ENCODE measurements at regions not wholly inside any gene's neighbourhood (a gene's known extent, or its start where the extent isn't known, plus 50 kb on each side); places are given as distances from the start of the nearest gene placed in this dataset.

DNA sequence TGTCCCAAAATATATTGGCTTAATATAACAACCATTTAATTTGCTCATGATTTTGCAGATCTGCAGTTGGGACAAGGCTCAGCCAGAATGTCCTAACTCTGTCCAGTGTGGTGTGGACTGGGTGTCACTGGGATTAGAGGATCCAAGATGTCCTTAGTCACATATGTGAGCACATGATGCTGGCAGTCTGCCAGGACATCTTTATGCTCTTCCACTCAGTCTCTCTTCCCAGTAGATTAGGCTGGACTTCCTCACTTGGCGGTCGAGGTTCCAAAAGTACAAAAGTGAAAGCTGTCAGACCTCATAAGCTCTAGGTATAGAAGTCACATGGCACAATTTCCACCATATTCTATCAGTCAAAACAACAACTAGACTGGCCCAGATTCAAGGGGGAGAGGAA is 167.9 kb upstream of the NTF3 start (continued):
- no peak for TF ChIP-seq ZNF331 (CRISPR knock-in tag; IDR thresholded peaks at IDR 0.05; ENCODE audit: low read depth)
- no peak for TF ChIP-seq POLR2AphosphoS5 (IDR thresholded peaks at IDR 0.05; ENCODE audit: low read depth)
- TF ChIP-seq EZH2 (IDR thresholded peaks at IDR 0.05; ENCODE audit: low read depth, unreplicated experiment): no peak
- TF ChIP-seq, protein P1, sequence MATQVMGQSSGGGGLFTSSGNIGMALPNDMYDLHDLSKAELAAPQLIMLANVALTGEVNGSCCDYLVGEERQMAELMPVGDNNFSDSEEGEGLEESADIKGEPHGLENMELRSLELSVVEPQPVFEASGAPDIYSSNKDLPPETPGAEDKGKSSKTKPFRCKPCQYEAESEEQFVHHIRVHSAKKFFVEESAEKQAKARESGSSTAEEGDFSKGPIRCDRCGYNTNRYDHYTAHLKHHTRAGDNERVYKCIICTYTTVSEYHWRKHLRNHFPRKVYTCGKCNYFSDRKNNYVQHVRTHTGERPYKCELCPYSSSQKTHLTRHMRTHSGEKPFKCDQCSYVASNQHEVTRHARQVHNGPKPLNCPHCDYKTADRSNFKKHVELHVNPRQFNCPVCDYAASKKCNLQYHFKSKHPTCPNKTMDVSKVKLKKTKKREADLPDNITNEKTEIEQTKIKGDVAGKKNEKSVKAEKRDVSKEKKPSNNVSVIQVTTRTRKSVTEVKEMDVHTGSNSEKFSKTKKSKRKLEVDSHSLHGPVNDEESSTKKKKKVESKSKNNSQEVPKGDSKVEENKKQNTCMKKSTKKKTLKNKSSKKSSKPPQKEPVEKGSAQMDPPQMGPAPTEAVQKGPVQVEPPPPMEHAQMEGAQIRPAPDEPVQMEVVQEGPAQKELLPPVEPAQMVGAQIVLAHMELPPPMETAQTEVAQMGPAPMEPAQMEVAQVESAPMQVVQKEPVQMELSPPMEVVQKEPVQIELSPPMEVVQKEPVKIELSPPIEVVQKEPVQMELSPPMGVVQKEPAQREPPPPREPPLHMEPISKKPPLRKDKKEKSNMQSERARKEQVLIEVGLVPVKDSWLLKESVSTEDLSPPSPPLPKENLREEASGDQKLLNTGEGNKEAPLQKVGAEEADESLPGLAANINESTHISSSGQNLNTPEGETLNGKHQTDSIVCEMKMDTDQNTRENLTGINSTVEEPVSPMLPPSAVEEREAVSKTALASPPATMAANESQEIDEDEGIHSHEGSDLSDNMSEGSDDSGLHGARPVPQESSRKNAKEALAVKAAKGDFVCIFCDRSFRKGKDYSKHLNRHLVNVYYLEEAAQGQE (IDR thresholded peaks at IDR 0.05; ENCODE audit: unreplicated experiment): no peak
- TF ChIP-seq STAT1 (IDR thresholded peaks at IDR 0.05; ENCODE audit: unreplicated experiment): no peak
- no peak for TF ChIP-seq EZH2phosphoT487 (IDR thresholded peaks at IDR 0.05; ENCODE audit: unreplicated experiment)
- TF ChIP-seq NANOG (IDR thresholded peaks at IDR 0.05; ENCODE audit: borderline replicate concordance): no peak
- TF ChIP-seq, protein P2, sequence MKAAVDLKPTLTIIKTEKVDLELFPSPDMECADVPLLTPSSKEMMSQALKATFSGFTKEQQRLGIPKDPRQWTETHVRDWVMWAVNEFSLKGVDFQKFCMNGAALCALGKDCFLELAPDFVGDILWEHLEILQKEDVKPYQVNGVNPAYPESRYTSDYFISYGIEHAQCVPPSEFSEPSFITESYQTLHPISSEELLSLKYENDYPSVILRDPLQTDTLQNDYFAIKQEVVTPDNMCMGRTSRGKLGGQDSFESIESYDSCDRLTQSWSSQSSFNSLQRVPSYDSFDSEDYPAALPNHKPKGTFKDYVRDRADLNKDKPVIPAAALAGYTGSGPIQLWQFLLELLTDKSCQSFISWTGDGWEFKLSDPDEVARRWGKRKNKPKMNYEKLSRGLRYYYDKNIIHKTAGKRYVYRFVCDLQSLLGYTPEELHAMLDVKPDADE (IDR thresholded peaks at IDR 0.05): no peak

DNA sequence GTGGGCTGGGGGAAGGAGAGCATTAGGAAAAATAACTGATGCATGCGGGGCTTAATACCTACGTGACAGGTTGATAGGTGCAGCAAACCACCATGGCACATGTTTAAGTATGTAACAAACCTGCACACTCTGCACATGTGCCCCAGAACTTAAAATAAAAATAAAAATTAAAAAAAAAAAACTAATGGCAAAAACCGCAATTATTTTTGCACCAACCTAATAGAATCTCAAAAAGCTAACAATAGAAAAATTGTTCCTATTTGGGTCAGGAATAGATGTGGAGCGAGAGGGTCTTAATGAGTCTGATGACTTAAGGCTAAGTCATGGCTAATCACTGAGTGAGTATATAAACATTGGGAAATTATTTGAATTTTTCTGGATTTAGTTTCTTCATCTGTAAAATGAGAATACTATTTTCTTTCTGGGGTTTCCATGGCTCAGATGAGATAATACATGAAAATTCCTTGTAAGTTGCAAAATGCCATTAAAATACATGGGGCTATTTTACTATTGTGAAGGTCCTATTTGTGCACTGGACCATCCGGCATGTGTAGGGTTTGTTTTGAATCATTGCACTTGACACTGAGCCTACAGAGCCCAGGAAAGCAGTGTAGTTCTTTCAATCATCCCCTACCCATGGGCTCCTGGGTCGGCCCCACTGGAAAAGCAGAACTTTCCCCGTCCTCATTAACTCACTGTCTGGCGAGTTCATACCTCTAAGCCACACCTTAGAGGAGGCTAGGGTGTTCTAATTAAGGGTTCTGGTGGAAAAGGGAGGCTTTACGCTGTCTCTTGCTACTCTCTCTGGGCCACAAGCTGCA is 164.1 kb upstream of the NTF3 start:
- Mint-ChIP-seq H3K36me3 (ENCODE audit: low read depth) (no peaks in the 10 kb centered on the region), H3K9me3 (no peaks in the 10 kb centered on the region), H3K4me3 (no peak overlapping the region), H3K4me1 (peaks cover 11% of the 10 kb centered on the region), H3K27me3 (ENCODE audit: insufficient read depth, low read depth, poor library complexity) (peaks cover 2% of the 10 kb centered on the region), H3K27ac (no peak overlapping the region)
- ATAC-seq: peak; percentile 26; the same call in 2 of the 3 replicates
- no peak for DNase-seq (ENCODE audit: low spot score)
- H4K20me1 ChIP-seq (replicated peaks; ENCODE audit: insufficient read depth): no peaks in the 10 kb centered on the region
- no peaks in the 10 kb centered on the region for H3F3A ChIP-seq (replicated peaks; ENCODE audit: low read depth)
- H2AFZ ChIP-seq: no peak overlapping the region; the same call in 1 of the 2 replicates
- H3K27me3 ChIP-seq (ENCODE audit: insufficient read depth): no peaks in the 10 kb centered on the region
- H3K4me1 ChIP-seq (ENCODE audit: insufficient read depth): peaks cover 11% of the 10 kb centered on the region
- H3K79me2 ChIP-seq (replicated peaks; ENCODE audit: insufficient read depth): no peaks in the 10 kb centered on the region
- H3K4me2 ChIP-seq: no peak overlapping the region
- no peaks in the 10 kb centered on the region for H3K36me3 ChIP-seq (ENCODE audit: insufficient read depth)
- no peak overlapping the region for H3K27ac ChIP-seq (ENCODE audit: low read depth)
- peaks cover 8% of the 10 kb centered on the region; the same call in 1 of the 2 replicates for H3K9me2 ChIP-seq (ENCODE audit: insufficient read depth)
- H3K4me3 ChIP-seq: no peak overlapping the region
- TF ChIP-seq EZH2 (IDR thresholded peaks at IDR 0.05; ENCODE audit: low read depth, unreplicated experiment) (no peak), ZNF331 (CRISPR knock-in tag; IDR thresholded peaks at IDR 0.05; ENCODE audit: low read depth) (no peak)
- TF ChIP-seq, protein P2 (IDR thresholded peaks at IDR 0.05): no peak
- TF ChIP-seq, protein P3, sequence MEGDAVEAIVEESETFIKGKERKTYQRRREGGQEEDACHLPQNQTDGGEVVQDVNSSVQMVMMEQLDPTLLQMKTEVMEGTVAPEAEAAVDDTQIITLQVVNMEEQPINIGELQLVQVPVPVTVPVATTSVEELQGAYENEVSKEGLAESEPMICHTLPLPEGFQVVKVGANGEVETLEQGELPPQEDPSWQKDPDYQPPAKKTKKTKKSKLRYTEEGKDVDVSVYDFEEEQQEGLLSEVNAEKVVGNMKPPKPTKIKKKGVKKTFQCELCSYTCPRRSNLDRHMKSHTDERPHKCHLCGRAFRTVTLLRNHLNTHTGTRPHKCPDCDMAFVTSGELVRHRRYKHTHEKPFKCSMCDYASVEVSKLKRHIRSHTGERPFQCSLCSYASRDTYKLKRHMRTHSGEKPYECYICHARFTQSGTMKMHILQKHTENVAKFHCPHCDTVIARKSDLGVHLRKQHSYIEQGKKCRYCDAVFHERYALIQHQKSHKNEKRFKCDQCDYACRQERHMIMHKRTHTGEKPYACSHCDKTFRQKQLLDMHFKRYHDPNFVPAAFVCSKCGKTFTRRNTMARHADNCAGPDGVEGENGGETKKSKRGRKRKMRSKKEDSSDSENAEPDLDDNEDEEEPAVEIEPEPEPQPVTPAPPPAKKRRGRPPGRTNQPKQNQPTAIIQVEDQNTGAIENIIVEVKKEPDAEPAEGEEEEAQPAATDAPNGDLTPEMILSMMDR (conservative IDR thresholded peaks at IDR 0.05; ENCODE audit: low read depth in 2 of 2): no peak
- TF ChIP-seq, protein P1 (IDR thresholded peaks at IDR 0.05; ENCODE audit: unreplicated experiment): no peak
